HCT116 (cell line): ENCODE measurements at regions not wholly inside any gene's neighbourhood (a gene's known extent, or its start where the extent isn't known, plus 50 kb on each side); places are given as distances from the start of the nearest gene placed in this dataset.

Experiments used
- ATAC-seq: fragments of 200-7000 bp; cut with Tn5 transposase; 2 replicates; pipeline ENCODE4 v1.9.1; 2020; ENCODE audit warnings: mild to moderate bottlenecking, moderate library complexity
- BruUV-seq: library from RNA; stranded (reverse); fragments of 400-500 nt; replicated peaks from 2 replicates; lab custom pipeline; 2021; lab: Mats Ljungman, UMichigan
- CTCF ChIA-PET: fragments of 300-600 bp; sonication (Branson Sonifier 250); formaldehyde crosslinking; loops from one replicate; lab custom pipeline; 2021; ENCODE audit warnings: antibody characterized with exemption; lab: Charles Lee
- POLR2A ChIA-PET: fragments of 300-600, 350-600 bp; sonication (Branson Sonifier 250); formaldehyde crosslinking; loops from one replicate; lab custom pipeline; 2021; ENCODE audit warnings: antibody characterized with exemption; lab: Charles Lee
- RAD21 ChIA-PET, 2 experiments: fragments of 300-600 bp; sonication (Branson Sonifier 250); formaldehyde crosslinking; loops; one replicate each; lab custom pipeline; 2023; ENCODE audit warnings: low total read pairs in 2 of 2; ENCODE audit not compliant: uncharacterized antibody in 2 of 2, unreplicated experiment in 2 of 2, low non-redundant PET in 1 of 2; lab: Charles Lee
- DNase-seq: peaks from one replicate; pipeline ENCODE4 v3.0.0-alpha.2; 2010; ENCODE audit warnings: low read depth, low spot score
- H2AFZ ChIP-seq: fragments of 200-600 bp; shearing (Covaris generic), sonication (generic); 2 replicates; pipeline ENCODE4 v1.6.1; 2017; ENCODE audit warnings: low read depth, mixed run types, mixed read lengths, antibody characterized with exemption, low read length; ENCODE audit not compliant: poor library complexity, severe bottlenecking
- H3K27ac ChIP-seq: 2 replicates; pipeline ENCODE4 v1.5.1; 2012; ENCODE audit warnings: low read depth, low read length
- H3K27me3 ChIP-seq: fragments of 200-600 bp; sonication (generic); 2 replicates; pipeline ENCODE4 v1.6.1; 2016; ENCODE audit warnings: mixed run types, low read length, mixed read lengths; ENCODE audit not compliant: insufficient read depth
- H3K36me3 ChIP-seq, 2 experiments: fragments of 200-500 bp in 1 of 2; fragments of 200-600 bp in 1 of 2; sonication (Bioruptor generic) in 1 of 2; sonication (generic) in 1 of 2; 2 replicates each; pipeline versions ENCODE4 v1.5.1 to v1.6.1; 2014 to 2016; ENCODE audit warnings: low read length in 2 of 2, inconsistent platforms in 1 of 2, mixed read lengths in 1 of 2, mixed run types in 1 of 2; ENCODE audit not compliant: insufficient read depth in 2 of 2, control insufficient read depth in 1 of 2
- H3K4me1 ChIP-seq, 2 experiments: fragments of 200-600 bp in 1 of 2; sonication (generic) in 1 of 2; 2 replicates each; pipeline versions ENCODE4 v1.5.1 to v1.6.1; 2012 to 2017; ENCODE audit warnings: low read length in 2 of 2, inconsistent platforms in 1 of 2, mild to moderate bottlenecking in 1 of 2, mixed read lengths in 1 of 2, mixed run types in 1 of 2, moderate library complexity in 1 of 2; ENCODE audit not compliant: insufficient read depth in 2 of 2, control insufficient read depth in 1 of 2
- H3K4me2 ChIP-seq: fragments of 200-600 bp; sonication (generic); 2 replicates; pipeline ENCODE4 v1.6.1; 2017; ENCODE audit warnings: mixed run types, low read length, mixed read lengths
- H3K4me3 ChIP-seq, 2 experiments: fragments of 200-600 bp in 1 of 2; sonication (generic) in 1 of 2; replicated peaks in 1 of 2; 2 replicates each; pipeline ENCODE4 v1.5.1; 2011 to 2016; ENCODE audit warnings: low read length in 2 of 2, control low read depth in 1 of 2, low read depth in 1 of 2, mild to moderate bottlenecking in 1 of 2, mixed read lengths in 1 of 2, mixed run types in 1 of 2
- H3K79me2 ChIP-seq: fragments of 200-600 bp; sonication (generic); 2 replicates; pipeline ENCODE4 v1.6.1; 2017; ENCODE audit warnings: mild to moderate bottlenecking, mixed run types, low read length, moderate library complexity, mixed read lengths; ENCODE audit not compliant: insufficient read depth
- H3K9ac ChIP-seq: fragments of 200-600 bp; sonication (generic); 2 replicates; pipeline ENCODE4 v1.6.1; 2016; ENCODE audit warnings: low read length, mixed read lengths
- H3K9me2 ChIP-seq: fragments of 200-600 bp; sonication (generic), shearing (Covaris generic); 2 replicates; pipeline ENCODE4 v1.6.1; 2017; ENCODE audit warnings: mixed run types, mild to moderate bottlenecking, moderate library complexity; ENCODE audit not compliant: insufficient read depth
- H3K9me3 ChIP-seq, 2 experiments: fragments of 200-500 bp in 1 of 2; fragments of 200-600 bp in 1 of 2; sonication (Bioruptor generic) in 1 of 2; sonication (generic) in 1 of 2; 2 replicates each; pipeline ENCODE4 v1.6.1; 2014 to 2017; ENCODE audit warnings: low read length in 2 of 2, mixed read lengths in 2 of 2, inconsistent platforms in 1 of 2, low read depth in 1 of 2, mild to moderate bottlenecking in 1 of 2, mixed run types in 1 of 2, moderate library complexity in 1 of 2; ENCODE audit not compliant: control insufficient read depth in 1 of 2, insufficient read depth in 1 of 2
- H4K20me1 ChIP-seq: fragments of 200-600 bp; sonication (generic), shearing (Covaris generic); 2 replicates; pipeline ENCODE4 v1.6.1; 2017; ENCODE audit warnings: mixed run types, mild to moderate bottlenecking, moderate library complexity; ENCODE audit not compliant: insufficient read depth
- ATF3 ChIP-seq: IDR thresholded peaks from 2 replicates; pipeline ENCODE4 v1.6.1; 2012
- CEBPB ChIP-seq: IDR thresholded peaks from 2 replicates; pipeline ENCODE4 v1.6.1; 2012; ENCODE audit warnings: low read depth
- CTCF ChIP-seq, 3 experiments: fragments of 200-600 bp in 1 of 3; sonication (generic) in 1 of 3; IDR thresholded peaks in 2 of 3; conservative IDR thresholded peaks in 1 of 3; 2 replicates each; pipeline ENCODE4 v1.5.1; 2012 to 2017; ENCODE audit warnings: low read depth in 2 of 3, low read length in 2 of 3, antibody characterized with exemption in 1 of 3, borderline replicate concordance in 1 of 3, control low read depth in 1 of 3, mild to moderate bottlenecking in 1 of 3, mixed read lengths in 1 of 3, mixed run types in 1 of 3, moderate library complexity in 1 of 3; ENCODE audit not compliant: insufficient read depth in 1 of 3
- EZH2 ChIP-seq: fragments of 200-600 bp; sonication (generic); IDR thresholded peaks from 2 replicates; pipeline ENCODE4 v1.6.1; 2017; ENCODE audit warnings: antibody characterized with exemption, mixed run types
- EZH2phosphoT487 ChIP-seq: fragments of 200-600 bp; IDR thresholded peaks from 2 replicates; pipeline ENCODE4 v1.6.1; 2018; ENCODE audit warnings: antibody characterized with exemption, borderline replicate concordance
- JUND ChIP-seq: IDR thresholded peaks from 2 replicates; pipeline ENCODE4 v1.6.1; 2012
- POLR2A ChIP-seq: IDR thresholded peaks from 2 replicates; pipeline ENCODE4 v1.7.0; 2011; ENCODE audit warnings: borderline replicate concordance; ENCODE audit not compliant: insufficient read depth, insufficient read length; ENCODE audit errors: extremely low read depth
- RAD21 ChIP-seq: IDR thresholded peaks from 2 replicates; pipeline ENCODE4 v1.6.1; 2012; ENCODE audit warnings: low read depth, mild to moderate bottlenecking
- REST ChIP-seq: IDR thresholded peaks from 2 replicates; pipeline ENCODE4 v1.6.1; 2012; ENCODE audit warnings: low read depth
- SIN3A ChIP-seq: IDR thresholded peaks from 2 replicates; pipeline ENCODE4 v1.6.1; 2012; ENCODE audit warnings: low read depth
- SRF ChIP-seq: IDR thresholded peaks from 2 replicates; pipeline ENCODE4 v1.6.1; 2012; ENCODE audit warnings: low read depth
- TCF7L2 ChIP-seq: IDR thresholded peaks from 2 replicates; pipeline ENCODE4 v1.7.0; 2011; ENCODE audit warnings: borderline replicate concordance, inconsistent platforms; ENCODE audit not compliant: insufficient read depth, insufficient read length; ENCODE audit errors: extremely low read depth
- ZFX ChIP-seq: fragments of 450-650 bp; IDR thresholded peaks from 2 replicates; pipeline ENCODE4 v1.6.1; 2017
- intact Hi-C: fragments of 100-400 bp; cut with micrococcal nuclease; formaldehyde crosslinking; loops from 2 replicates; pipeline ENCODE4 v1.10.0; 2022

- Histone ChIP-seq H2AFZ (no peak overlapping the region), H3K9ac (no peak overlapping the region), H3K4me1 (no peaks in the 10 kb centered on the region), H3K9me3 (peaks cover 3 to 18% of the 10 kb centered on the region in 2 experiments; a peak in 3 of 4 replicates), H3K27me3 (no peaks in the 10 kb centered on the region), H3K9me2 (no peaks in the 10 kb centered on the region), H4K20me1 (no peaks in the 10 kb centered on the region; the same call in 1 of the 2 replicates), H3K4me3 (no peak overlapping the region), H3K36me3 (no peaks in the 10 kb centered on the region), H3K27ac (no peak overlapping the region), H3K4me2 (no peak overlapping the region), H3K79me2 (no peaks in the 10 kb centered on the region)
- intact Hi-C loops, result no loop called here
- CTCF ChIA-PET, result no interaction called here
- TF ChIP-seq CTCF (IDR thresholded peaks at IDR 0.05 in 2 of 3, conservative IDR thresholded peaks at IDR 0.05 in 1 of 3; ENCODE audit: borderline replicate concordance in 1 of 3, insufficient read depth in 1 of 3, low read depth in 2 of 3, low read length in 2 of 3), result no peak
- no peak for TF ChIP-seq POLR2A
- no peak for TF ChIP-seq TCF7L2
- TF ChIP-seq ATF3, result no peak
- TF ChIP-seq EZH2phosphoT487, result no peak
- TF ChIP-seq EZH2, result no peak
- no peak for TF ChIP-seq CEBPB
- TF ChIP-seq REST, result no peak
- no peak for TF ChIP-seq ZFX
- TF ChIP-seq SIN3A, result no peak
- no peak for TF ChIP-seq RAD21
- no peak for TF ChIP-seq SRF
- TF ChIP-seq JUND, result no peak
- ATAC-seq (no peak), DNase-seq (no peak)
- BruUV-seq, result no TSS peak
- RAD21 ChIA-PET, result no interaction called here
- POLR2A ChIA-PET, result no interaction called here
These were observed 769.8 kb upstream of the GYPC start for GRCh38 chr2:125886153-125886552.
